Stomach (tissue), 8 donors: ENCODE measurements at regions not wholly inside any gene's neighbourhood (a gene's known extent, or its start where the extent isn't known, plus 50 kb on each side); places are given as distances from the start of the nearest gene placed in this dataset.

ENCODE experiments used
- DNase-seq, 2 donors: peaks; one replicate each; pipeline versions ENCODE4 v3.0.0 to v3.0.0-alpha.2; 2013 to 2019
- H3K27ac ChIP-seq, 5 donors: fragments of 200-600 bp in 4 of 5; sonication (generic) in 4 of 5; one replicate each; pipeline ENCODE4 v1.5.1; 2013 to 2019; ENCODE audit warnings: mild to moderate bottlenecking in 1 of 5, moderate library complexity in 1 of 5
- H3K27me3 ChIP-seq, 3 donors: fragments of 200-600 bp; sonication (generic); one replicate each; pipeline ENCODE4 v1.5.1; 2017 to 2019; ENCODE audit warnings: mixed run types in 1 of 3
- H3K36me3 ChIP-seq, 4 donors: fragments of 200-600 bp; sonication (generic); 1 replicate in 3 of 4; 2 replicates in 1 of 4; pipeline ENCODE4 v1.5.1; 2016 to 2019
- H3K4me1 ChIP-seq, 4 donors: fragments of 200-600 bp; sonication (generic); one replicate each; pipeline ENCODE4 v1.5.1; 2016 to 2019
- H3K4me3 ChIP-seq, 4 donors: fragments of 200-600 bp; sonication (generic) in 3 of 4; one replicate each; pipeline ENCODE4 v1.5.1; 2016 to 2019; ENCODE audit warnings: mild to moderate bottlenecking in 1 of 4
- H3K9me3 ChIP-seq, 4 donors: fragments of 200-600 bp; sonication (generic); one replicate each; pipeline ENCODE4 v1.5.1; 2016 to 2019
- CTCF ChIP-seq, 7 experiments: fragments of 450-650 bp in 4 of 7; fragments of 200-600 bp in 3 of 7; sonication (generic) in 3 of 7; IDR thresholded peaks; one replicate each; pipeline ENCODE4 v1.5.1; 2016 to 2019; ENCODE audit warnings: antibody characterized with exemption in 7 of 7, control low read depth in 2 of 7, mild to moderate bottlenecking in 1 of 7
- EP300 ChIP-seq: sonication (generic); formaldehyde crosslinking; IDR thresholded peaks from one replicate; pipeline ENCODE4 v1.6.1; 2017; ENCODE audit warnings: antibody characterized with exemption
- POLR2A ChIP-seq, 4 donors: fragments of 450-650 bp; IDR thresholded peaks; one replicate each; pipeline ENCODE4 v1.6.1; 2016; ENCODE audit warnings: antibody characterized with exemption in 4 of 4, control low read depth in 2 of 4, mild to moderate bottlenecking in 1 of 4, moderate library complexity in 1 of 4
- POLR2AphosphoS5 ChIP-seq, 3 donors: sonication (generic); formaldehyde crosslinking; IDR thresholded peaks; one replicate each; pipeline ENCODE4 v1.6.1; 2016; ENCODE audit warnings: antibody characterized with exemption in 3 of 3
- WGBS, 5 donors: extraction: QIAGEN DNeasy Blood & Tissue Kit in 3 of 5; methylation state at CpG; one replicate each; pipeline versions ENCODE4 v1.1.5 to v1.1.7; 2013 to 2018; 5-methylcytosine and 5-hydroxymethylcytosine counted together
- intact Hi-C: fragments of 100-400 bp; cut with DNase I; formaldehyde crosslinking; loops from one replicate; pipeline ENCODE4 v1.15.1; 2023; ENCODE audit warnings: low total_unique reads
- donor health status: healthy with polysubstance abuse.
- donor health status: Bipolar disorder and iron deficiency.
- donor health status: healthy.

DNA sequence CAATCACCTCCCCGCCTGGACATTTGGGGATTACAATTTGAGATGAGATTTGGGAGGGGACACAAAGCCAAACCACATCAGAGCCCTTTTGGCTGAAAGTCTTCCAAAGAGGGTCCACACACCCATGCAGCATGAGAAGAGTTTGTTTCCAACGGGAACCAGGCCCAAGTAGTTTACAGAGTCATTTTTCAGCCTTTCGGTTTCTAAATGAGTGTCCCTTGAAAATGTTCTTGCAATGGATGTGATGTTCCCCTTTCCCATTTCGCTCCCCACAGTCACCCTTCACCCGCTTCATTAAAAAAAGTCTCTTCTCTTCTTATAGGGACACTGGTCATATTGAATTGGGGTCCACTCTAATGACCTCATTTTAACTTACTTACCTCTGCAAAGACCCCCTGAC, 157.4 kb downstream of the ARL4C start:
- 81 to 90% (median 88%) methylated on average over 5 of the region's 5 CpGs for WGBS, 5 donors
- Histone ChIP-seq H3K9me3 (no peaks in the 10 kb centered on the region), H3K36me3 (no peaks in the 10 kb centered on the region), H3K4me1 (peaks cover 0 to 8% (median 3%) of the 10 kb centered on the region in 4 donors), H3K27ac (no peak overlapping the region), H3K27me3 (no peaks in the 10 kb centered on the region), H3K4me3 (no peak overlapping the region)
- intact Hi-C loops: no loop called here
- DNase-seq: no peak
- TF ChIP-seq POLR2AphosphoS5 (IDR thresholded peaks at IDR 0.05): no peak
- no peak for TF ChIP-seq CTCF (IDR thresholded peaks at IDR 0.05)
- no peak for TF ChIP-seq EP300
- no peak for TF ChIP-seq POLR2A (IDR thresholded peaks at IDR 0.05)

DNA sequence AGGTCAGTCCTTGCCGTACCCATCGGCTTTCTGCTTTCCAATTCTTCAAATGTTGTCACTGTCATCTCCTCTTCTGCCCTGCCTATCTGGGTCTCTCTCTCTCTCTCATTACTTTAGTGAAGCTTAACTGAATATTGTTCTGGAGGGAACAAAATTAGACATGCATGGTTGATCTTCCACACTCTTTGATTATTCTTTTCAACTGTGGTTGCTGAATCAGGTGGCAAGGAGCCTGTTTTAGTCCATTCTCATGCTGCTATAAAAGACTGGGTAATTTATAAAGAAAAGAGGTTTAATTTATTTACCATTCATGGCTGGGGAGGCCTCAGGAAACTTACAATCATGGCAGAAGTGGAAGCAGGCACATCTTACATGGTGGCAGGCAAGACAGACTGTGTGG, 157.9 kb downstream of the ARL4C start:
- no peaks in the 10 kb centered on the region for H3K36me3 ChIP-seq
- peaks cover 0 to 8% (median 3%) of the 10 kb centered on the region in 4 donors for H3K4me1 ChIP-seq
- no peaks in the 10 kb centered on the region for H3K27me3 ChIP-seq
- H3K27ac ChIP-seq: no peak overlapping the region
- H3K4me3 ChIP-seq: no peak overlapping the region
- WGBS, 5 donors: 96 to 99% (median 98%) methylated on average over 2 of the region's 2 CpGs
- intact Hi-C loops: no loop called here
- TF ChIP-seq CTCF (IDR thresholded peaks at IDR 0.05) (no peak), POLR2A (IDR thresholded peaks at IDR 0.05) (no peak), EP300 (no peak), POLR2AphosphoS5 (IDR thresholded peaks at IDR 0.05) (no peak)
- no peaks in the 10 kb centered on the region for H3K9me3 ChIP-seq
- DNase-seq: no peak

- peak overlapping the region in 2 of 5 donors; percentile 29 to 32 for H3K27ac ChIP-seq
- WGBS, 5 donors: 14 to 53% (median 41%) methylated on average over 8 to 19 of the region's 19 CpGs
- H3K4me1 ChIP-seq: peaks cover 0 to 8% (median 3%) of the 10 kb centered on the region in 4 donors
- H3K36me3 ChIP-seq: no peaks in the 10 kb centered on the region
- no peaks in the 10 kb centered on the region for H3K27me3 ChIP-seq
- no peaks in the 10 kb centered on the region for H3K9me3 ChIP-seq
- TF ChIP-seq CTCF (IDR thresholded peaks at IDR 0.05) (no peak), POLR2AphosphoS5 (IDR thresholded peaks at IDR 0.05) (peak in 1 of 3 donors; percentile 67), POLR2A (IDR thresholded peaks at IDR 0.05) (no peak), EP300 (peak; percentile 33)
- intact Hi-C loops: no loop called here
- DNase-seq: peak; percentile 32 to 84
- H3K4me3 ChIP-seq: no peak overlapping the region
Observed at GRCh38 chr2:234335661-234336228, 161.1 kb downstream of the ARL4C start.

- intact Hi-C loops: no loop called here
- H3K9me3 ChIP-seq: no peaks in the 10 kb centered on the region
- TF ChIP-seq EP300: no peak
- no peak for TF ChIP-seq POLR2A (IDR thresholded peaks at IDR 0.05)
- H3K4me1 ChIP-seq: peaks cover 0 to 8% (median 3%) of the 10 kb centered on the region in 4 donors
- no peaks in the 10 kb centered on the region for H3K36me3 ChIP-seq
- no peak for DNase-seq
- H3K27ac ChIP-seq: no peak overlapping the region
- no peak overlapping the region for H3K4me3 ChIP-seq
- WGBS, 5 donors: 80 to 86% (median 85%) methylated on average over 4 of the region's 4 CpGs
- H3K27me3 ChIP-seq: no peaks in the 10 kb centered on the region
Observed at GRCh38 chr2:234334756-234335155, 162.1 kb downstream of the ARL4C start.

DNA sequence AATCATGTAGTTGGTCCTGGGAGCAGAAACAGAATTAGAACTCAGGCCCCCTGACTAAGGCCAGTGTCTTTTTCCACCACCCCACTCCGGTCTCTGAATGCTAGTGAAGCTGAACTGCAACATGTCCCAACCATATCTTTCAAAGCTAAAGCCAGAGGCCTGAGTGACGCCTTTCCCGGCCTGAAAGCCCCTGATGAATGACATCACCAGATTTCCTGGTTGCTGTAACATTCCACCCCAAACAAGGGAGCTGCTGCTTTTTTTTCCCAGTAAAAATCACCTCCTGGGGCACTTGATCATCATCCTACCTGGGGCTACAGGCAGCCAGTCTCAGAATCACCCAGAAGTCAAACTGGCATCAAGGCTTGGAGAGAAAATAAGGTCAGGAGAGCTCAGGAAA, 162.7 kb downstream of the ARL4C start:
- peaks cover 0 to 8% (median 3%) of the 10 kb centered on the region in 4 donors for H3K4me1 ChIP-seq
- H3K9me3 ChIP-seq: no peaks in the 10 kb centered on the region
- H3K27me3 ChIP-seq: no peaks in the 10 kb centered on the region
- WGBS, 5 donors: 59 to 86% (median 74%) methylated on average over 1 to 3 of the region's 3 CpGs
- intact Hi-C loops: no loop called here
- H3K27ac ChIP-seq: no peak overlapping the region
- peak in 1 of 2 donors; percentile 46 for DNase-seq
- no peak overlapping the region for H3K4me3 ChIP-seq
- TF ChIP-seq POLR2AphosphoS5 (IDR thresholded peaks at IDR 0.05) (no peak), CTCF (IDR thresholded peaks at IDR 0.05) (no peak), EP300 (no peak), POLR2A (IDR thresholded peaks at IDR 0.05) (no peak)
- no peaks in the 10 kb centered on the region for H3K36me3 ChIP-seq
